PC-9 (cell line): ENCODE measurements at regions not wholly inside any gene's neighbourhood (a gene's known extent, or its start where the extent isn't known, plus 50 kb on each side); places are given as distances from the start of the nearest gene placed in this dataset.

Experiments used
- CTCF ChIP-seq: fragments of 200-600 bp; sonication (generic); conservative IDR thresholded peaks from 2 replicates; pipeline ENCODE4 v1.6.1; 2017; ENCODE audit warnings: mixed run types, antibody characterized with exemption, mild to moderate bottlenecking, moderate library complexity
- EZH2 ChIP-seq: fragments of 200-600 bp; sonication (generic); IDR thresholded peaks from 2 replicates; pipeline ENCODE4 v1.8.0; 2017; ENCODE audit warnings: antibody characterized with exemption, low read depth

GRCh38 chr13:39284801-39285388 is 246.6 kb downstream of the NHLRC3 start:
- TF ChIP-seq CTCF (no peak), EZH2 (no peak)
